CD4-positive, alpha-beta T cell treated with Interferon alpha-2 for 1 hour (primary cell): ENCODE measurements at regions not wholly inside any gene's neighbourhood (a gene's known extent, or its start where the extent isn't known, plus 50 kb on each side); places are given as distances from the start of the nearest gene placed in this dataset.

ENCODE experiments used
- DNase-seq, 2 donors: peaks; one replicate each; pipeline ENCODE4 v3.0.0-alpha.2; 2020 to 2022

DNA sequence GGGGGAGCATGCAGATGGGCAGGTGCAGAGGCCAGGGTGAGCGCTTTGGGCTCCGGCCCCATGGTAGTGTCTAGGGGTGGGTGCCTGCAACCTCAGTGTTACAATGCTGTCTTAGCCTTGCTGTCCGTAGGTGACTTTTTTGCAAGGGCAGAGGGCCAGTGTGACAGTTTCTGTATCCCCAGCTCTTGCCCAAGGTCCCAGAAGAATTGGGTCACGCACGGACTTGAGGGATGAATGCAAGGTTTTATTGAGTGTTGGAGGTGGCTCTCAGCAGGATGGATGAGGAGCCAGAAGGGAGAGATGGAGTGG lies 492.5 kb downstream of the AGTPBP1 start:
- no peak for DNase-seq

GRCh38 chr9:85248514-85249312 lies 493.0 kb downstream of the AGTPBP1 start:
- DNase-seq = no peak

DNA sequence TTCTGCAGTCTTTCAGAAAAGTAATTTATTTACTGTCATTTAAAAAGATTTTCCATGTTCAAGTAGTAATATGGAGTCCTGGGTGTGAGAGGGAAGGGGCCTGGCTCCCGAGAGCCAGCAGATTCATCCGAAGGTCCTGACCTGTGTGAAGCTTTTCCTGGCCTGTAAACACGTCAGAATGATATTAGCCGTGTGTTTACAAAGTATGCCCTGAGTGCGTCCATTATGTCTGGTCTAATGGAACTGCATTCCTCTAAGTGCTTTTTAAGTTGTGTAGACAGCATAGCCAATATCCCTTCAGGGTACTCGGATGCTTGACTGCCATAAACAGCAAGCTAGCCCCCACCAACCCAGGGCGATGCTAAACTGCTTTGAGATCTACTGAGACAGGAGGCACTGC lies 495.2 kb downstream of the AGTPBP1 start:
- DNase-seq = no peak

DNA sequence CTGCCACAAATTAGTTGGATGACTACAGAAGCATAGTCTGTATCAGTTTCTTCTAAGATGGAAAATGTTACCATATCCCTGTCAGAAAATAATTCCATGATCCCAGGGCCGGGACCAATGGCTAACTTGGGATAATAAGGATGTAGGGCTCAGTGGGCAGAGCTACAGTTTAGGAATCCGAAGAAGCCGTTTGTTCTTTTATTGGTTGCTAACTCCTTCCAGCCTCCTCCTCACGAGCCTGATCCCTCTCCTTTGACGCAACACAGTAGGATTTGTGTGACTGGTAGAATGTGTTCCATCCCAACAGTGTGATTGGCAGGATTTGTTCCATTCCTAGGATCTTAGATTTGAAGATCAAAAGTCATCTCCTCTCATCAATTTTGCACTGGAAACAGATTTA lies 496.9 kb downstream of the AGTPBP1 start:
- DNase-seq = no peak

GRCh38 chr9:85243977-85244376 lies 497.8 kb downstream of the AGTPBP1 start:
- DNase-seq = no peak

- no peak for DNase-seq
These were observed 504.3 kb downstream of the AGTPBP1 start for GRCh38 chr9:85237478-85237877.

DNA sequence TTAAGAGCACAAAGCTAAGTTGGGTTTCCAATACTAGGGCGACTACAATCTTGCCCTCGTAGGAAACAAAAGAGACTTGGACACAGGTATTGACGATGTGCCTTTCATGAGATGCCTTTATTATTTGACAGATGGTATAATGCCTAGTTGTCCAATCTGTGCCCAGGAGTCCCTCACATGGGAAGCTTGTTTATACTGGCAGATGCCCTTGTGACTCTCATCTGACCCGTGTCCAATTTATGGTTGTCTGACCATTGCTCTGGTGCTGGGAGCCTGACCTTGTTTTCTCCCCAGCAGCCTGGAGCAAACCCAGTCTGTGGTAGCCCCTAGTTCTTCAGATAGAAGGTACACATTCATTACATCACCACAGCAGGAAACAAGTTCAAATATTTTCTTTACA lies 511.7 kb downstream of the AGTPBP1 start:
- DNase-seq = no peak

- DNase-seq = no peak
These were observed 513.5 kb downstream of the AGTPBP1 start for GRCh38 chr9:85228111-85228855.

- no peak for DNase-seq
These were observed 516.6 kb downstream of the AGTPBP1 start for GRCh38 chr9:85225180-85225579.

DNA sequence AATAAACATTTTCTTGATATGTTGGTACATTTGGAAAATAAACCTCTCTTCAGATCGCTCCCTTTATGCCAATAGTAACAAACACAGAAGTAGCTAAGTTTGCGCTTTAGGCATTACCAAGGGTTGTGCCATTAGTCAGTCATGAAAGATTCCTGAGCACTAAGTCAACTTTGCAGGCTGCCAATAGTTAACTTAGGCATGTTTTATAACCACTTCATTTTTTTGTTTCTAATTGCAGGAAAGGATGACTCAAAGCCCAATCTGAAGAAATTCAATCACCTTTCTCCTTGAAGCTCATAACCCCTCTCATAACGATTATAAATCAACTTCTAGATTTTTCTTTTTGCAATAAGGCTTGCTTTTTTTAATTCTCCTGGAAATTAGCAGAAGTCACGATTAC lies 517.0 kb downstream of the AGTPBP1 start:
- DNase-seq = no peak

GRCh38 chr9:85224301-85224700 lies 517.5 kb downstream of the AGTPBP1 start:
- no peak for DNase-seq

DNA sequence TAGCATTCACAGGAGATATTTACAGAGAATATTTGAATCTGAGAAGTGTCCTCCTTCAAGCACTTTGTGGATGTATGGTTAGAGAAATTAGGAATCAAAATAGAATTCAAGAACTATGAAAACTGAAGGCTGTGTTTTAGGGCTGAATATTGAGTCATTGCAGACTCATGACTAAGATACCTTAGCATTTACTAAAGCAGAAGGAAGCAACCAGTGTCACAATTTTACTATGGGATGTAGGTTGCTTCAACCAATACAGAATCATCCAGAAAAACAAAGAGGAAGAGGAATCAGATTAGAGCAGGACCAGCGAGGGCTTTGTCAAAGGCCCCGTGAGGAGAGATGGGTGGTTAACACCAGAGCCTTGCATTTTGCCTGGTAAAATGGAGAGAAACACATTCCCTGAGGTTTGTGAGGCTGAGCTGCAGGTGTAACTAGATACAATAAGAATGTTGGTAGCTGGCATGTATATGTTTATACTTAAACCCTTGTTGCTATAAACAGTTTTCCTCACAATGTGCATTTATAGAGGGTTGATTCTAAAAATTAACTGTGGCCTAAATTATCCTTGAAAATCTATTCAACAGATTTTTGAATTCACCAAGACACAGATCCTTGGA lies 518.1 kb downstream of the AGTPBP1 start:
- no peak for DNase-seq

DNA sequence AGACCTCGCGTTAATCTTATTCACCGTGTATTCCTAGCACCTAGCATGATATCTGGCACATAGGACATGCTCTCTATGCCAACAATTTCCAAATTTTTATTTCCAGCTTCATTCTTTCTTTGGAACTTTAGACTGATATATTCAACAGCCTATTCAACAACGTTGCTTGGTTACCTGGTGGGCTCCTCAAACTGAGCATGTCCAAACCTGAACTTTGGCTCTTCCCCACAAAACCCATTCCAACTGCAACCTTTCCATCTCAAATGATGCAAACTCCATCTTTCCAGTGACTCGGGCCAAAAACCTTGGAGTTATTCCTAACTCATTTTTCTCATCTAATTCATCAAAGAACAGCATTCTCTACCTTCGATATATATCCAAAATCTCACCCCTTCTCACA lies 525.2 kb downstream of the AGTPBP1 start:
- no peak for DNase-seq

DNA sequence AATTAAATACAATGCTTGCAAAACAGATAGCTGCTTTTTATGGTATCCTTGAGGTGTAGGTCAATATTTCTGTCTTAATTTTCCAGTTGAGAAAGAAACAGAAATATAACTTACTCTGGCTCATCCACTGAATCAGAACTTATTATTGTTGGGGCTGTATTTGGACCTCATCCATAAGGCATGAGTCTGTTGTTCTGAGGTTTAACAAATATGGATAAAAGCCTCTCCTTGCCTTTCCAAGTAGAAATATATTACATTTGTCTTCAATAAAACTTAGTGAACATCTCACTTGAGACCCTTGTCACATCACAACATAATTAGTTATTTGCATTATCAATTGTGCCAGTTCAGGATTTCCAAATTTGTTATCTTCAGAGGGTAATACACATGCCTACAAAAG lies 525.8 kb downstream of the AGTPBP1 start:
- DNase-seq = no peak

GRCh38 chr9:85215416-85215815 lies 526.3 kb downstream of the AGTPBP1 start:
- no peak for DNase-seq

DNA sequence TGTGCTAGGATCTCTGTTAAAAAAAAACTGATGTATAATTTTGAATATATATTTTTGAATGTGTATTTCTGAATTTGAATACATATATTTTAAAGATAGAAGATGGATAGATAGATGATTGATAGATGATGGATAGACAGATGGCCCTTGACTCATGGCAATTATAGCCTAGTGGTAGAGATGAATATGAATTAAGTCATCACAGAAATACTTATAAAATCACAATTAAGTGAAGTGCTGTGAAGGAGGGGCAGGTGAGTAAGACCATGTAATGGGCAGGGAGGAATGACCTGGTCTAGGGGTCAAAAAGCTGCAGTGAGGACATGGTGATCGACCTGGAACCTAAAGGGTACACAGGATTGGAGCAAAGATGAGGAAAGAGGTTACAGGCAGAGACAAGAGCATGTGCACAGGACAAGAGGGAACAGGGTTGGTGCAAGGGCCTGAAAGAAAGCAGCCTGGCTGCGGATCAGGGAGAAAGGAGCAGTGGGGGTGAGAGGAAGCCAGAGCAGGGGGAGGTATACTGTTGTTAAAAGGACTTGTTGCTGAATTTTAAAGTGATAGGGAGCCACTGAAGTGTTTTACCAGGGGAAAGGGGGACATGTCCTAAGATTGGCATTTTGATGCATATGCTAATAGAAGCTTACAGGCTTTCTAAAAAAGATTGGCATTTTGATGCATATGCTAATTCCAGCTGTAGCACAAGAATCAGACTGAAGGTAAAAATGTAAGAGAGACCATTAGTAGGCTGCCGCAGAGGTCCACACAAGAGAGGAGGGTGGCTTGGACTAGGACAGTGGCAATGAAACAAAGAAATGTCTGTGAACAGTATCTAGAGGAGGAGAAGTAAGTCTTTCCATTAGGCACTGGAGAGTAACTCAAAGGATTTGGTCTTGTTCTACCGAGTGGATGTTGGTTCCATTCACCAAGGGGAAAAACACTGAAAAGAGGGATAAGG lies 527.8 kb downstream of the AGTPBP1 start:
- DNase-seq = no peak

DNA sequence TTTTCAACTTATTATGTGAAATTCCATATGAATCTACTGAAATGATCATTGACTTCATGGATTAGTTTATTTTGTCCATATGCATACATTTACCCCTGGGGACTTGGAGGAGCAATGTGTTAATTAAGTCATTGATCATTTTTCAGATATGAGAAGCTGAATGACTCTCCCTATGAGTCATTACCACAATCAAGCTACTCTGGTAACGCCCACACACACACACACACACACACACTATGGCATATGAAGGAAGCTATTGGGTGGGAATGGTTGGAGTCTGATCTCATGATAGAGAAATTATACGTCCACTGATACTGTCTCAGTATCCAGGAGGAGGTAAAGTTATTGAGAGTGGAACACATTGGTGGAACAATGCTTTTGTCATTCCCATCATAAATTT lies 528.9 kb downstream of the AGTPBP1 start:
- no peak for DNase-seq

DNA sequence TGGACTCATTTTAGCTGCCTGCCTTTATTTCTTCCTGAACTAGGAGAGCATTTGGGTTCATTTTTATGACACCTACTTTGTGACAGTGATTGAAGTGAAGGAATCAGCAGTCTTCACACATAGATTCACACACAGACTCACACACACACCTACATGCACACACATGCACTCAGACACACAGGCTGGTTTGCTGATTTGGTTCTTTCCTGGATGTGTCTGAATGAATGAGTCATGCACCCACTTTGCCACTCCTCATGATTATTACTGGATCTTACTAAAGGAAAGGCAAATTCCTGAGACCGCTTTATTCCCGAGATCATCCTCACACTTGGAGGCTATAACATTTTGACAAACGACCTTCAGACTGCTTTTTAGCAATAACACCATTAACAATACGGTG lies 529.5 kb downstream of the AGTPBP1 start:
- no peak for DNase-seq

GRCh38 chr9:85208666-85209065 lies 533.1 kb downstream of the AGTPBP1 start:
- DNase-seq = no peak

DNA sequence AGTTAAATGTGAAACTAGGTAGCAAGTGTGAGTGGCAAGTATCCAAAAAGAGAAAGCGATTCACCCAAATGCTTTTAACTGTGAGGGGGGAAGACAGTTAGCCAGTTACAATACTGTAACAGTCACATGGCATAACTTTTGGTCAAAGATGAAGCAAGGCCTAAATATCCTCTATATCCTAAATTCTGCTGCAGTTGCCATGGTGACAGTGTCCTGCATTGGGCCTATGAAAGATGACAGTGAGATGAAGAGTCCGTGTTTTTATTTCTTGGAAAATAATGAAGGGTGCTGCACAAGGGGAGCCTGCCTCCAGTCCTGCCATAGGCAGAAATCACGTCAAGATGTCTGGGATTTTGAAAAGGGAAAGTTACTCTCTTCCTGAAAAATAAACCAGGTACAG lies 534.6 kb downstream of the NTRK2 start:
- no peak for DNase-seq

GRCh38 chr9:85202596-85202995 lies 533.1 kb downstream of the NTRK2 start:
- DNase-seq = no peak

DNA sequence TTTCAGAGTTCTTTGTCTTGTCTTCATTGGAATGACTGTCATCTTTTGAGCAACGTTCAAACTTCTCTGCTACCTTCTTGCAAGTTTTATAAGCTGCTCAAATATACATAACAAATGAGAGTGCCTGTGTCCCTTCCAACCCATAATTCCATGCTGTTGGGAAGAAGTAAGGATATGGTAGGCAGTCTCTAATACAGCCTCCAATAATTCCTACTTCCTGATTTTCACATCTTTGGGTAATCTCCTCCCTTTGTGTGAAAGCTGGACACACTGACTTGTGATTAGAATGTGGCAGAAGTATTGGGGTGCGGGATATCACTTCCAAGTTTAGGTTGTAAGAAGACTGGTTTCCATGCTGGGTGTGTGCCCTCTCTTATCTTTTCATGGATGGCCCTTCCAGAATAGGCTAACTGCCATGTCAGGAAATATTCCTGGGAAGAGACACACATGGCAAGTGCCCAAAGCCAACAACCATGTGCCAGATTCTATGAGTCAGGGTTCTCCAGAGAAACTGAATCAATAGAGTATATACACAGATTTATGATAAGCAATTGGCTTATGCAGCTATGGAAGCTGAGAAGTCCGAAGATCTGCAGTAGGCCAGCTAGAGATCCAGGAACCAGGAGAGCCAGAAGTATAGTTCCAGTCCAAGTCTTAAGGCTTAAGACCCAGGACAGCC lies 531.3 kb downstream of the NTRK2 start:
- no peak for DNase-seq
